ENCODE measurements at regions not wholly inside any gene's neighbourhood (a gene's known extent, or its start where the extent isn't known, plus 50 kb on each side); places are given as distances from the start of the nearest gene placed in this dataset.

GRCh38 chr2:381941-382727 is 94.2 kb upstream of the ALKAL2 start:
- Histone ChIP-seq H3K4me3 (ENCODE audit: low read depth in 2 of 2, low read length in 1 of 2) (no peak overlapping the region), H3F3A (replicated peaks; ENCODE audit: insufficient read depth) (no peaks in the 10 kb centered on the region), H3K9me2 (no peaks in the 10 kb centered on the region), H2AFZ (ENCODE audit: low read depth) (no peak overlapping the region), H3K79me2 (ENCODE audit: insufficient read depth) (no peaks in the 10 kb centered on the region), H3K4me1 (ENCODE audit: control insufficient read depth in 1 of 2, insufficient read depth in 2 of 2, low read depth in 1 of 2, low read length in 1 of 2) (no peaks in the 10 kb centered on the region; a peak in 1 of 4 replicates), H3K27me3 (ENCODE audit: insufficient read depth) (no peaks in the 10 kb centered on the region), H3K4me2 (no peak overlapping the region), H3K9me3 (no peaks in the 10 kb centered on the region; the same call in 1 of the 2 replicates), H3K27ac (ENCODE audit: low read depth in 2 of 2, low read length in 1 of 2) (no peak overlapping the region), H3K36me3 (replicated peaks in 1 of 2; ENCODE audit: control insufficient read depth in 1 of 2, insufficient read depth in 2 of 2, low read length in 1 of 2) (no peaks in the 10 kb centered on the region), H3K9ac (no peak overlapping the region), H4K20me1 (ENCODE audit: insufficient read depth) (no peaks in the 10 kb centered on the region)
- ChIA-PET CTCF (interaction anchor here (1.0 to 1.4 kb wide), 3 partner anchors 9 to 47 kb away, joined by 3 to 7 read pairs (median 5); no protein-coding TSS in a partner anchor), POLR2A (no interaction called here)
- 69% methylated on average over 20 of the region's 20 CpGs for WGBS (ENCODE audit: low lambda C conversion rate)
- TF ChIP-seq YY1 (IDR thresholded peaks at IDR 0.05; ENCODE audit: low read depth) (no peak), USF2 (IDR thresholded peaks at IDR 0.05; ENCODE audit: borderline replicate concordance, low read depth, low read length) (no peak), FOXJ3 (CRISPR knock-in tag; IDR thresholded peaks at IDR 0.05) (no peak), POLR2AphosphoS5 (IDR thresholded peaks at IDR 0.05; ENCODE audit: low read depth, low read length) (no peak), IRF3 (IDR thresholded peaks at IDR 0.05; ENCODE audit: low read depth, low read length) (no peak), PBX3 (IDR thresholded peaks at IDR 0.05) (no peak), NFIC (IDR thresholded peaks at IDR 0.05; ENCODE audit: borderline replicate concordance) (no peak), USF1 (IDR thresholded peaks at IDR 0.05; ENCODE audit: borderline replicate concordance, low read depth) (no peak), RXRA (IDR thresholded peaks at IDR 0.05; ENCODE audit: borderline replicate concordance, low read depth) (no peak), EP300 (IDR thresholded peaks at IDR 0.05; ENCODE audit: borderline replicate concordance in 1 of 2, low read depth in 1 of 2, low read length in 1 of 2) (no peak), TCF12 (IDR thresholded peaks at IDR 0.05) (no peak), EZH2phosphoT487 (IDR thresholded peaks at IDR 0.05; ENCODE audit: borderline replicate concordance, low read depth) (no peak)
- DNase-seq = no peak
